COLO668 (cell line): ENCODE measurements at regions not wholly inside any gene's neighbourhood (a gene's known extent, or its start where the extent isn't known, plus 50 kb on each side); places are given as distances from the start of the nearest gene placed in this dataset.
"Not testable (repeated sequence)": the region's sequence is repeated elsewhere in the genome, so short reads cannot be mapped to it uniquely, and the experiment has no call there.

Experiments used
- DNase-seq: peaks from one replicate; lab custom pipeline; 2025; ENCODE audit not compliant: unreplicated experiment; lab: John Stamatoyannopoulos, UW

DNA sequence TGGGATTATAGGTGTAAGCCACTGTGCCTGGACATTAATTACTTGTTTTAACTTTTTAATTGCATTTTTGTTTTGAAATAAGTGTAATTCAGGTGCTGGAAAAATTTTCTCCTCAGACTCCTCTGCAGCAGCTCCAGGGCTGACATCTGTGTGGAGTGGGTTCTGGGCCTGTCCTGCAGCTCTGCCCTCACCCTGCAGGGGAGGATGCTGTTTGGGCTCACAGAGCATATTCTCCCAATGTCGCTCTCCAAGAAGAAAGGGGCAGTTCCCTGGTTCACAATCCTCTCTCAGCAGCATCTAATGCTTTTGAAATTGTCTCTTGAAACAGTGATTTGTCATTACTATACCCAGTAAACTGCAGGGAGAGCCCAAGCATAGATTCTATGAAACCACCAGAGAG lies 995.7 kb downstream of the TMEM121 start:
- not testable (repeated sequence) for DNase-seq

DNA sequence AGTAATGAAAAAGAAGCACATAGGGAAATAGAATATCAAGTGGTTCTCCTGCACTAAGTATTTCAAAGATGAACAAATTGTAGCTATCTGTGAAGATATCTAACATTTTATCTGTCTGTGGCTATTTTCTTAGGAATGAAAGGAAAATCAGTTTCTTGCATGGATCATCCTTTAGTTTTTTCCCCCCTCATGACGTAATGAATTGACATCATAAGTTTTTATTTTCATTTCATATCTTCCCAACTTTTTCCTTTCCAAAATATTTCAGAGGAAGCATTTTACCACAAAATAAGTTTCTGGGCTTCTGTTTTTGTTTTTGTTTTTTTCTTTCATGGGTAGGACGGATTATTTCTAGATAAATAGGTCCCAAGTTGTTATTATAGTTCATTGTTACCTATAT lies 996.6 kb downstream of the TMEM121 start:
- no peak for DNase-seq

DNA sequence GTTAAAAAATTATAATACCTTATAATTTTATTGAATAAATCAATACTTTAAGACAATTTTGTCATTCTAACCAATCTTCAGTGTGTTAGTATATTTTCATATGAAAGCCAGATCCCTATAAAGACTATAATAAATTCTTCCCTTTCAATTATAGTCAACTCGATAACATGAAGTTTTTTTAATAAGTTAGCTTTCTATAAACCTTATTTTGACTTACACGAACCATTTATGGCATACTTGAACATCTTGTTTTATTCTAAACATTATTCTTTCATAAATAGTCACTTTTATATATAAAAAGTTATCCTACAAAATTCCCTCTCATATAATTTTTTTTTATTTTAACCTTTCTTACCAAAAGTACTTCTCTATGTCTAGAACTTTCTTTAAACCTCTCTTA lies 1002.3 kb downstream of the TMEM121 start:
- DNase-seq = no peak

DNA sequence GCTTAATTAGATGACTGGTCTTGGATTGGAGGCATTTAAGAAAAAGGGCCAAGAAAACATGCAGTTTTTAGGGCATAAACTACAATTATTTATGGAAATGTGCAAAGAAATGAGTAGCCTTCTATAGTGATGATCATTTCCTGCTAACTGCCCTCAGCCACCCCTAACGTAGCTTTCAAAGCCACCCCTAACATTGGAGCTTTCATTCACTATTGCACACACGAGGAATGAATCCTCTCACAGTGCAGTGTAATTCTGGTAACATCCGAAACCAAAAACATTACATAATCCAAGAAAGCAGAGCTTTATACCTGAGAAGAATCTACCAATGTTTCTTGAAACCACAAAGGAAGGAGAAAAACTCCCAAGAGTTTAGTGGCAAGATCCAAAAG lies 1003.6 kb downstream of the TMEM121 start:
- DNase-seq = no peak

DNA sequence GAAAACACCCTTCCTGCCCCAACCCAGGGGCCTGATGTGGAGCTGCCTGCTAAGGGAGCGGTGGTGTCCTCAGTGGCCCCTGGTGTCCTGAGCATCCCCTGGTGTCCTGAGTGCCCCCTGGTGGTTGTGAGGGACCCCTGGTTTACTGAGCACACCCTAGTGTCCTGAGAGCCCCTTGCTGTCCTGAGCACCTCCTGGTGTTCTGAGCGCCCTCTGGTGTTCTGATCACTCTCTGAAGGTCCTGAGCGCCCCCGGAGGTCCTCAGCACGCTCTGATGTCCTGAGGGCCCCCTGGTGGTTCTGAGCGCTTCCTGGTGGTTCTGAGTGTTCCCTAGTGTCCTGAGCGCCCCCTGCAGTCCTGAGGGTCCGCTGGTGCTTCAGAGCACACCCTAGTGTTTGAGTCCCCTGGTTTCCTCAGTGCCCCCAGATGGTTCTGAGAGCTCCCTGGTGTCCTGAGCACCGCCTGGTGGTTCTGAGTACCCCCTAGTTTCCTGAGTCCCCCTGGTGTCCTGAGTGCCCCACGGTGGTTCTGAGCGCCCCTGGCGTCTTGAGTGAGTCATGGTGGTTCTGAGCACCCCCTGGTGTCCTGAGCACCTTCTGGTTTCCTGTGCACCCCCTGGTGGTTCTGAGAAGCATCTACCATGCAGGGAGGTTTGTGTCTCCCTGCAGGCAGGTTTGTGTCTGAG lies 1004.2 kb downstream of the TMEM121 start:
- peak; percentile 24 for DNase-seq

DNA sequence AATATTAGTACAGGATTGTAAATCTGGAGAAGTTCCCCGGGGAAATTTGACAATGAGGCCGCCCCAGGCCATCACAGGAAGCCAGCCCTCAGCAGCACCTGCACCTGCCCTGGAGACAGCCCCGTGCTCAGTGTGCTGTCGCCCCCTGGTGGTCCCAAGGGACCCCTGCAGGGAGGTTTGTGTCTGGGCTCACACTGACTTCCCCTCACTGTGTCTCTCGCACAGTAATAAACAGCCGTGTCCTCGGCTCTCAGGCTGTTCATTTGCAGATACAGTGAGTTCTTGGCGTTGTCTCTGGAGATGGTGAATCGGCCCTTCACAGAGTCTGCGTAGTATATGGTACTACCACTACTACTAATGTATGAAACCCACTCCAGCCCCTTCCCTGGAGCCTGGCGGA lies 1011.2 kb downstream of the TMEM121 start:
- peak; percentile 85 for DNase-seq

DNA sequence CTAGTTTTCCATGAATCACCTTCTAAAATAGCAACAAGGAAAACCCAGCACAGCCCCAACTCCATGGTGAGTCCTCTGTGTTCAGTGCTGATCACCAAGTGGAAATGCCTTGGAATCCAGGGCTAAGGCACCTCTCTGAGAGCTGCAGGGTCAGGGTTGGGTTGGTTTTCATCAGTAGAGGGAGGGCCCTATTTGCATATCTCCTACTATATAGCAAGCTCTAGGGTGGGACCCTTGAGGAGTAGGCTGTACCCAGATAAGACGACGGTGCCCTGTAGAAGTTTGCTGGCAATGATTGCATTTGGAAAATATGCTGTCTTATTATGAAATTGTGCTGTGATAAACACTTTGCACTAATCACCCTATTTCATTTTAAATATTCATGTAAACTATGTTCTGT lies 1011.8 kb downstream of the TMEM121 start:
- DNase-seq = no peak

DNA sequence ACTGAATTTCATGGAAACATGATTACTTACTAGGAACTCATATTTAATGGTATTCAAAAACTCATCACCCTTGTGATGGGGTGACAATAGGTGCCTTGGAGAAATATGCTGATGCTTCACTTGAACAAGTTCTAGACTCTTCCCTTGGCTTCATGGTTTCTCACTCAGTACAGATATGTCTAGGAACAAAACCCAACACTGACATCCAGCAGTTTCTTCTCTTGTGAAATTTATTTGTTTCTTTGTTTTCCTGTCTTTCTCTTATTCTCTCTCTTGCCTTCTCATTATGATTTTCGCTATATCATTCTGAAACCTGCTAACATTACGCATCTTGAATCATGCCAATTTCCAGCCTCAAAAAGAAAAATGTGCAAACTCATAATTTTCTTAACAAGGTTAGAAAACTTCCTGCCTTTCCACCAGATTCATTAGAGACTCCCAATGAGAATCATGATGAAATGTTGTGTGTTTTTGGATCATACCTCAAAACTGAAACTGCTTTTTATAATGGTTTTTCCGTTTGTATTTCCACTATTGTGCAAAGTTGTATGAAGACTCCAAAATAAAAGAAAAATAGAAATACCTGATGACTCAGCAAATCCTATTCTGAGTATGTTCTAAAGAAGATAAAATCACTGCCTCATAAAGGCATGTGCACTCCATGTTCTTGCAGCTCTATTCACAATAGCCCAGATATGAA lies 1021.5 kb downstream of the TMEM121 start:
- DNase-seq = no peak

DNA sequence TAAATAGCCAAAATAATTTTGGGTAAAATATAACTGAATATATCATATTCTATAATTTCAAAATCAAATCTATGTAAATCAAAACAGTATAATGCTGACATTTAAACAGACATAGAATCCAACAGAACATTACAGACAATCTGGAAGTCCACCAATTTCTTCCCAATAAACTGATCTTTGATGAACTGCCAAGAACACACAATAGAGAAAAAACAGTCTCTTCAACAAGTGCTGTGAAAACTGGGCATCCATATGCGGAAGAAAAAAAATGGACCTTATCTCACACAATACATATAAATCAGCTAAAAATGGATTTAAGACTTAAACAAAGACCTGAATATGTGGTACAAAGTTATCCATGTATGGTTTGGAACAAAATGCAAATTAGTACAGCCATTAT lies 1022.7 kb downstream of the TMEM121 start:
- DNase-seq = no peak

DNA sequence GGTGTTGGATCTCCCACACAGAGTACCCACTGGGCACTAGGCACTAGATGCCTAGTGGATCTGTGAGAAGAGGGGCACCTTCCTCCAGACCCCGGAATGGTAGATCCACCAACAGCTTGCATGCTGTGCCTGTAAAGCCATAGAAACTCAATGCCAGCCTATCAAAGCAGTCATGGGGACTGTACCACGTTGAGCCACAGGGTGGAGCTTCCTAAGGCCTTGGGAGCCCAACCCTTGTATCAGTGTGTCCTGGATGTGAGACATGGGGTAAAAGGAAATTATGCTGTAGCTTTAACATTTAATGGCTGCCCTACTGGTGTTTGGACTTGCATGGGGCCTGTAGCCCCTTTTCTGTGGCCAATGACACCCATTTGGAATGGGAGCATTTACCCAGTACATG lies 1024.9 kb downstream of the TMEM121 start:
- DNase-seq = peak; percentile 36

DNA sequence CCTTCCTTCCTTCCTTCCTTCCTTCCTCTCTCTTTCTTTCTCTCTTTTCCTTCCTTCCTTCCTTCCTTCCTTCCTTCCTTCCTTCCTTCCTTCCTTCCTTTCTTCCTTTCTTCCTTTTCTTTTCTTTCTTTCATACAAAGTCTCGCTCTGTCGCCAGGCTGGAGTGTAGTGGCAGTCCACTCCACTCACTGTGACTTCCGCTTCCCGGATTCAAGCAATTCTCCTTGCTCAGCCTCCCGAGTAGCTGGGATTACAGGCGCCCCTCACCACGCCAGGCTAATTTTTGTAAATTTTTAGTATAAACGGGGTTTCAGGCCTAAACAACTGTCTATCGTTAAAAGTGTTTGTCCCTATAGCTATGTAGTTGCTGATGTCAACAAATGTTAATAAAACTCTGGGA lies 1029.8 kb downstream of the TMEM121 start:
- DNase-seq = not testable (repeated sequence)

DNA sequence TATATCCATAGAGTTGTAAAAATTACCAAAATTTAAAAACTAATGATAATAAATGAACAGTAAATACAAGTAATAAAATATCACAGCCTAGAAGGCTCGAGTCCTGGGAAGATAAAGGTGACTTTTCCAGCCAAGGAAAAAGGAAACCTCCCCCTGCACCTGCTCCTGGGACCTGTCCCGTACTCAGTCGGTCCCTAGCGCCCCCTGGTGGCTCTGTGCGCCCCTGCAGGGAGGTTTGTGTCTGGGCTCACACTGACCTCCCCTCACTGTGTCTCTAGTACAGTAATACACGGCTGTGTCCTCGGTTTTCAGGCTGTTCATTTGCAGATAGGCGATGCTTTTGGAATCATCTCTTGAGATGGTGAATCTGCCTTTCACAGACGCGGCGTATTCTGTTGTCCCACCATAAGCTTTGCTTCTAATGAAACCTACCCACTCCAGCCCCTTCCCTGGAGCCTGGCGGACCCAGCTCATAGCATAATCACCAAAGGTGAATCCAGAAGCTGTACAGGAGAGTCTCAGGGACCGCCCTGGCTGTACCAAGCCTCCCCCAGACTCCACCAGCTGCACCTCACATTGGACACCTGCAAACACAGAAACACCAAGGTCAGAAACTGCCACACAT lies 1030.4 kb downstream of the TMEM121 start:
- DNase-seq = peak; percentile 86

DNA sequence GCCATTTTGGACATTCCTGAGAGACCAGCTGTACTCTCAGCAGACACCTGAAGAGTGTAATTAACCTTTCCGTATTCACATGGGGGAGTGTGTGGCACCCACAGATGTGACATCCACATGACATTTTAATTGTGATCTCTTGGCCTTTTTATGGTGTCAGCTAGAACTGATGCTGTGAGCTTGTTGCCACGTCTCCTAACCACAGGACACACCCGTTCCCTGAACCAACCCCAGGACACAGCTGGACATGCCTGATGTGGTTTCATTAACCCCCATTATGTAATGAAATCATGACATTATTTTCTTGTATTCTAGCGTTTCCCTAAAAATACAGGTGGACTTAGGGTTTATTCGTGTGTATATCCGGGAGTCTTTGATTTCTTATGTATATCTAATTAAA lies 1036.1 kb downstream of the TMEM121 start:
- DNase-seq = no peak

DNA sequence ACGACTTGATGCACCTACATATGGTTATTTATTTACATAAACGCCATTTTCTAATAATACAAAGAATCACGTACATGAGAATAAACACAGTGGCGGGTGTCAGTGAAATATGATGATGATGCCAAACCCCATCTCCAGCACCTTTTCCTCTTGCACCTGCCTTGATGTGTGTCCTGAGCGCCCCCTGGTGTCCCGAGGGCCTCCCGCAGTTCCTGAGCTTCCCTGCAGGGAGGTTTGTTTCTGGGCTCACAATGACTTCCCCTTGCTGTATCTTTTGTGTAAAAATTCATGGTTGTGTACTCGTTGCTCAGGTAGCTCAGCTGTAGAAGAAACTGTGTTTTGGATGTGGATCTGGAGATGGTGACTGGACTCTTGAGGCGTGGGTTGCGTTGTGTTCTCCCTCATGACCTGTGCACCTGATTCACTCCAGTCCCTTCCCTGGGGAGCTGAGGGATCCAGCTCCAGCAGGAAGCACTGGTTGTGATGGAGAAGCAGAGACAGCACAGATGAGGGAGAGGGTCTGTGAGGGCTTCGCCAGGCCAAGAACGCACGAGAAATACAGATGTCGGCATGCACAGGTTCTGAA lies 1037.8 kb downstream of the TMEM121 start:
- DNase-seq = peak; percentile 78

DNA sequence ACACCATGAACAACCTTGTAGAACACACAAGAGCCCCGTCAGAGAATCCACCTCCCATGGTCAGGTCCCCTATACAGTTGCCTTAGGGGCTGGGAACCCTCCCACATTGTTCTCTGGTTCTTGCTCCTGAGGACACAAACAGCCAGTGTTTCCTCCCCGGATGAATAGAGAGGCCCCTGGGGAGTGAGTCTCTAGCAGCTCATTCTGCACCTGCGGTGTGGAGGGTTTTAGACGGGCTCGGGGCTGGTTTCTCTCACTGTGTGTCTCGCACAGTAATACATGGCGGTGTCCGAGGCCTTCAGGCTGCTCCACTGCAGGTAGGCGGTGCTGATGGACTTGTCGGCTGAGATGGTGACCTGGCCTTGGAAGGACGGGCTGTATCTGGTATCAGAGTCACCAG lies 1052.1 kb downstream of the TMEM121 start:
- no peak for DNase-seq

DNA sequence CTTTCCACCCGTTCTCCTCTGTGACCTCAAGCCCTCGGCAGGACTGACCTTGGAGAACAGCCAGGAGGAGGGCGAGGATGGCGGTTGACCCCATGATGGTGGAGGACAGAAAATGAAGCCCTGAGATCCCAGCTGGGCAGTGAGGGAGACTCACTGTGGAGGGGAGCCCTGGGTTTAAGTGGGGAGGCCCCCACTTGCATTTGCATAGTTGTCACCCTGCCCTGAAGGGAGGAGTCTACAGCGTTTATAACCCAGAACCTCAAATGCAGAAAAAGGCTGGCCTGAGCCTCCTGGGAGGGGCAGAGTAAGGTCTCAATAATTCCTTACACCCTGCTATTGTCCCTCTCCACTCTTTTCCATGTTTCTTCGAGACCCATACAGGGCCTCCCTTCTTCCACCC lies 1052.7 kb downstream of the TMEM121 start:
- no peak for DNase-seq

DNA sequence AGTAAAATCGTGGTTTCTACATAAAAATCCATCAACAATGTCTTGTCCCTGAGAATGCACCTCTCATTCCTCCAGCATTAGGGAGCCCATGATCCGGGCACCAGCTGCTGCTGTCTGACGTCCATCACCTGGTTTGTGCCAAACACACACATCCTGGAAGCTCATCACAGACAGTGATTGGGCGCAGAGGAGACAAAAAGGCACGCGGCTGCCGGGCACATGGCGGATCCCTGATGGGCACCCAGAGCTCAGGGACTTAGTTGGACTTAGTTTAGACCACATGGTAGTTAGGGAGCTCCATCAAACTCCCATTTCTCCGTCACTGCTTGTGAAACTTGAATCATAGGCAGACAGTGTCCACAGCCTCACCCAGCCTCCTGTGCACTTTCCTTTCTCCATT lies 1059.3 kb downstream of the TMEM121 start:
- no peak for DNase-seq

DNA sequence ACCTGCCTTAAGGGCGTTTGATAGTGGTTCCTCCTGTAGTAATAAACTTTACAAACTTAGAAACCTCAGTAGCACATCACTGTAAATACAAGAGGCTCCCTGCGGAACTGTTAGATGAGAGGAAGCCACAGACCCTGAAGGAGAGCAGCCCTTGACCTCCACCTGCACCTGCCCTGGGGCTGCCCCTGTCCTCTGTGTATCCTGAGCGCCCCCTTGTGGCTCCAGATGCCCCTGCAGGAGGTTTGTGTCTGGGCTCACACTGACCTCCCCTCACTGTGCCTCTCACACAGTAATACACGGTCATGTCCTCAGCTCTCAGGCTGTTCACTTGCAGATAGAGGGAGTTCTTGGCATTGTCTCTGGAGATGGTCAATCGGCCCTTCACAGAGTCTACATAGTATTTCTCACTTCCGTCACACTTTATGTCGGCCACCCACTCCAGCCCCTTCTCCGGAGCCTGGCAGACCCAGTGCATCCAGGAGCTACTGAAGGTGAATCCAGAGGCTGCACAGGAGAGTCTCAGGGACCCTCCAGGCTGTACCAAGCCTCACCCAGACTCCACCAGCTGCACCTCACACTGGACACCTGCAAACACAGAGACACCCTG lies 1059.8 kb downstream of the TMEM121 start:
- DNase-seq = peak; percentile 78

DNA sequence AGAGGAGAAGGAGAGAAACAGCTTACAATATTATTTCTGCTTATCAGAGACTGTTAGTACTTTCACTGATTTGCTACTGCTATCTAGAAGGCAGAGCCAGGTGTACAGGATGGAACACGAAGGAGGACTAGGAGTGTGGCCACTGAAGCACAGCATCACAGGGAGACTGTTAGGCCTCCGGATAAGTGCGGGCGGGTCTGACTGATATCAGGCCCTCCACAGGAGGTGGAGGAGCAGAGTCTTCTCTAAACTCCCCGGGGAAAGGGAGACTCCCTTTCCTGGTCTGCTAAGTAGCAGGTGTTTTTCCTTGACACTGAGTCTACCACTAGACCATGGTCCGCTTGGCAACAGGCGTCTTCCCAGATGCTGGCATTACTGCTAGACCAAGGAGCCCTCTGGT lies 1065.2 kb downstream of the TMEM121 start:
- DNase-seq = not testable (repeated sequence)

DNA sequence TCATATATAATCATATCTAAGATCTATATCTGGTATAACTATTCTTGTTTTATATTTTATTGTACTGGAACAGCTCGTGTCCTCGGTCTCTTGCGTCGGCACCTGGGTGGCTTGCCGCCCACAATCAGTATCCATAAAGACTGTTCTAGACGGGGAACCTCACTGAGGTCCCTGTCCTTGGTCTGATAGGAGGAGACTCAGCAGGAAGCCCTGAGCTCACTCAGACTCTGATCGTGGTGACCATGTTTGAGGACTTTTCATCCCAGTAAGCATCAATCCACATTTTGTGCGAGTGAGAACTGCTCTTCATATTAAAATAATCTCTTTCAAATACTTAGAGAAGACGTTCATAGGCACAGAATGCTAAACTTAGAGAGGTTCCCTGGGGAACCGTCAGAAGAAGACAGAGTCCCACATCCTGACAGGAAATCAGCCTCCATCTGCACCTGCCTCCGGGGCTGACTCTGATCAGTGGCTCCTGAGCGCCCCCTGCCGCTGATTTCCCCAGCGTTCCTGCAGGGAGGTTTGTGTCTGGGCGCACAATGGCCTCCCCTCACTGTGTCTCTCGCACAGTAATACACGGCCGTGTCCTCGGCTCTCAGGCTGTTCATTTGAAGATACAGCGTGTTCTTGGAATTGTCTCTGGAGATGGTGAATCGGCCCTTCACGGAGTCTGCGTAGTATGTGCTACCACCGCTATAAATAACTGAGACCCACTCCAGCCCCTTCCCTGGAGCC lies 1065.9 kb downstream of the TMEM121 start:
- DNase-seq = not testable (repeated sequence)

DNA sequence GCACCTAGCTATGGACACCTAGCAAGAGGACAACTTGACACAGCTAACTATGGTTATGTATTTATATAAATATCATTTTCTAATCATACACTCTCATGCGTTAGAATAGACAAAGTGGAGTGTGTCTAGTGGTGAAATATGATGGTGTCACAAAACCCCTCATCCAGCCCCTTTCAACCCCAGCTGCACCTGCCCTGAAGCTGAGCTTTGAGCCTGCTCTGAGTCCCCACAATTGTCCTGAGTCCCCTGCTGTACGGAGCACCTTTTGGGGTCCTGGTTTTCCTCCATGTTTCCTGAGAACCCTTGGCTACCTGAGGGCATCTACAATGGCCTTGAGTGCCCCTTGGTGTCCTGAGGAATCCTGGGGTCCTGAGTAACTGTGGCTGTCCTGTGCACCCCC lies 1072.8 kb downstream of the TMEM121 start:
- no peak for DNase-seq
